ENCODE measurements at regions not wholly inside any gene's neighbourhood (a gene's known extent, or its start where the extent isn't known, plus 50 kb on each side); places are given as distances from the start of the nearest gene placed in this dataset.

DNA sequence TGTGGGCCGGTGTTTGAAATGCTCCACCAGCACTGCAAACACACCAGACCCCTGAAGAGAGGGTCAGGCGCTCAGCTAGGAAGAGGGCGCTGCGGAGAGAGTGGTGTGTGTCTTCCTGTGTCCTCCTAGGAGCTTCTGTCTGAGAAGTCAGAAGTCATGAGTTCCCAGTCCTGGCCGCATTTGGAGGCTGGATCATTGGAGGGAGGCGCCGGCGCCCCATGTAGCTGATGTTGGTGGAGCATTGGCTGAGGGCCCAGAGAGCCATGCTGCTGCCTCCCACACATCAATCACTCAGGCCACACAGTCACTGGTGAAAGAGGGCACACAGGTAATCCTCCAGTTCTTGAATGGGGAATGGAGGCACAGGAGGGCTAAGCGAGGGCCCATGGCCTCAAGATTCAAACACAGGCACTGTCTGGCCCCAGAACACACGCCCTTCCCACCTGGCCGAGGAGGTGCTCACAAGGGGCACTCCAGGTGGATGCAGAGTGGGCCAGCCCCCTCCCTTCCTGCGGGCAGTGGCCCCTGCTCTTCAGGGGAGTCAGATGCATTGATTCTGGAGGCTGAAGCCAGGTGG, 66.3 kb downstream of the RRM2 start:
- ChIA-PET POLR2A (no interaction called here), CTCF (no interaction called here)
- no peak overlapping the region for H3K27ac Mint-ChIP-seq
- H3K27ac ChIP-seq (ENCODE audit: low read length) = no peak overlapping the region
- no peaks in the 10 kb centered on the region for H3K36me3 ChIP-seq (ENCODE audit: control insufficient read depth in 2 of 2, extremely low read depth in 1 of 2, insufficient read depth in 1 of 2, low read length in 1 of 2)
- ATAC-seq (replicated peaks in 1 of 4) (no peak), DNase-seq (no peak)
- H3K4me3 Mint-ChIP-seq = no peak overlapping the region
- no peaks in the 10 kb centered on the region for H3K4me1 Mint-ChIP-seq
- peaks cover 2 to 11% (median 3%) of the 10 kb centered on the region in 3 donors for H3K9me3 Mint-ChIP-seq
- no peak overlapping the region for H3K4me3 ChIP-seq (ENCODE audit: control insufficient read depth in 1 of 2, extremely low read depth in 1 of 2, low read length in 1 of 2)
- H3K27me3 ChIP-seq (replicated peaks in 1 of 2; ENCODE audit: control insufficient read depth in 2 of 2, extremely low read depth in 1 of 2, insufficient read depth in 2 of 2, low read length in 1 of 2) = no peaks in the 10 kb centered on the region
- no peaks in the 10 kb centered on the region for H3K27me3 Mint-ChIP-seq
- no peaks in the 10 kb centered on the region for H3K9me3 ChIP-seq
- 100% methylated on average over 4 of the region's 12 CpGs for WGBS (ENCODE audit: insufficient coverage)
- H3K36me3 Mint-ChIP-seq = no peaks in the 10 kb centered on the region
- H3K4me1 ChIP-seq (ENCODE audit: control insufficient read depth in 1 of 2, extremely low read depth in 1 of 2, insufficient read depth in 2 of 2, low read length in 2 of 2) = no peaks in the 10 kb centered on the region

DNA sequence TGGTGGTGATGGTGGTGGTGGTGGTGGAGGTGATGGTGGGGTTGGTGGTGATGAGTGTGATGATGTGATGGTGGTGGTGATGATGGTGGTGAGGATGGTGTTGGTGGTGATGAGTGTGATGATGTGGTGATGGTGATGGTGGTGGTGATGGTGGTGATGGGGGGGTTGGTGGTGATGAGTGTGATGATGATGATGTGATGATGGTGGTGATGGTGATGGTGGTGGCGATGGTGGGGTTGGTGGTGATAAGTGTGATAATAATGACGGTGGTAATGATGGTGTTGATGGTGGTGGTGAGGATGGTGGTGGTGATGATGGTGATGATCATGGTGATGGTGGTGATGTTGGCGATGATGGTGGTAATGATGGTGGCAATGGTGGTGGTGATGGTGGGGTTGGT, 67.7 kb downstream of the RRM2 start:
- ChIA-PET CTCF (no interaction called here), POLR2A (no interaction called here)
- Mint-ChIP-seq H3K36me3 (no peaks in the 10 kb centered on the region), H3K4me3 (no peak overlapping the region), H3K27me3 (no peaks in the 10 kb centered on the region), H3K4me1 (no peaks in the 10 kb centered on the region), H3K9me3 (peaks cover 2 to 11% (median 3%) of the 10 kb centered on the region in 3 donors), H3K27ac (no peak overlapping the region)
- no peaks in the 10 kb centered on the region for H3K27me3 ChIP-seq (replicated peaks in 1 of 2; ENCODE audit: control insufficient read depth in 2 of 2, extremely low read depth in 1 of 2, insufficient read depth in 2 of 2, low read length in 1 of 2)
- no peaks in the 10 kb centered on the region for H3K4me1 ChIP-seq (ENCODE audit: control insufficient read depth in 1 of 2, extremely low read depth in 1 of 2, insufficient read depth in 2 of 2, low read length in 2 of 2)
- H3K36me3 ChIP-seq (ENCODE audit: control insufficient read depth in 2 of 2, extremely low read depth in 1 of 2, insufficient read depth in 1 of 2, low read length in 1 of 2) = no peaks in the 10 kb centered on the region
- H3K9me3 ChIP-seq = no peaks in the 10 kb centered on the region
- no peak for DNase-seq
- H3K27ac ChIP-seq (ENCODE audit: low read length) = no peak overlapping the region
- WGBS (ENCODE audit: insufficient coverage) = 93% methylated on average over 3 of the region's 3 CpGs
- ATAC-seq (replicated peaks in 1 of 4) = no peak
- no peak overlapping the region for H3K4me3 ChIP-seq (ENCODE audit: control insufficient read depth in 1 of 2, extremely low read depth in 1 of 2, low read length in 1 of 2)

DNA sequence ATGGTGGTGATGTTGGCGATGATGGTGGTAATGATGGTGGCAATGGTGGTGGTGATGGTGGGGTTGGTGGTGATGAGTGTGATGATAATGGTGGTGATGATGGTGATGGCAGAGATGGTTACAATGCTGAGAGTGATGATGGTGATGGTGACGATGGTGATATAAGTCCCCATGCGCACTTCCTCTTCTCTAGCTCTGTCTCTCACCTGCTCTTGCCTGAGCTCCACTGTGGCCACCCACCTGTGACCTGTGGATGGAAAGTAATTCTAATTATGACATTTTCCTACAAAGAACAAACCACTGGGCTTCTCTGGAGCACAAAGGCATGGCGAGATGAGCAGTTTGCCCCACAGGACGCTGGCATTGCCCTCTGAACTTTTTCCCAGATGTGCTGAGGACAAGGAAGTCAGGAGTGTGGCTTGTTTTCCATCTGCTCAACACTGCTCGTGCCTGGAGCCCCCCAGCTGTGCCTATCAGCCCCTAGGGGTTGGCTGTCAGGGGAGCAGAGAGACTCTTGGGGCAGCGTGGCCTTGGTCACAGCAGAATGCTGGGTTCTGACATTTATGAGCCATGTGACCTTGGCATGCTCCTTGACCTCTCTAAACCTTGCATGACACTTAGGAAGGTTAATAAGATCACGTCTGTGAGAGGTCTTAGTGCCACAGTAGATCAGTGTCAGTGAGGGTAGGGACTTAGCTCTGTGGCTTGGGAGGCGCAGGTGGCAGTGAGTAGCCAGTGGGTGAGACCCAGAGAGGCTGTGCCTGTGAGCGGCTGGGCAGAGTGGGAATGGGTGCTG, 68.4 kb downstream of the RRM2 start:
- H3K36me3 ChIP-seq (ENCODE audit: control insufficient read depth in 2 of 2, extremely low read depth in 1 of 2, insufficient read depth in 1 of 2, low read length in 1 of 2) = no peaks in the 10 kb centered on the region
- no peaks in the 10 kb centered on the region for H3K36me3 Mint-ChIP-seq
- no peak overlapping the region for H3K27ac Mint-ChIP-seq
- DNase-seq = no peak
- WGBS (ENCODE audit: insufficient coverage) = 96% methylated on average over 5 of the region's 10 CpGs
- H3K27me3 ChIP-seq (replicated peaks in 1 of 2; ENCODE audit: control insufficient read depth in 2 of 2, extremely low read depth in 1 of 2, insufficient read depth in 2 of 2, low read length in 1 of 2) = no peaks in the 10 kb centered on the region
- H3K4me3 Mint-ChIP-seq = no peak overlapping the region
- no peaks in the 10 kb centered on the region for H3K4me1 Mint-ChIP-seq
- no peak overlapping the region for H3K4me3 ChIP-seq (ENCODE audit: control insufficient read depth in 1 of 2, extremely low read depth in 1 of 2, low read length in 1 of 2)
- H3K4me1 ChIP-seq (ENCODE audit: control insufficient read depth in 1 of 2, extremely low read depth in 1 of 2, insufficient read depth in 2 of 2, low read length in 2 of 2) = no peaks in the 10 kb centered on the region
- POLR2A ChIA-PET = no interaction called here
- ATAC-seq (replicated peaks in 1 of 4) = no peak
- H3K27me3 Mint-ChIP-seq = no peaks in the 10 kb centered on the region
- no peaks in the 10 kb centered on the region for H3K9me3 ChIP-seq
- CTCF ChIA-PET = no interaction called here
- H3K9me3 Mint-ChIP-seq = peaks cover 2 to 11% (median 3%) of the 10 kb centered on the region in 3 donors
- no peak overlapping the region for H3K27ac ChIP-seq (ENCODE audit: low read length)

DNA sequence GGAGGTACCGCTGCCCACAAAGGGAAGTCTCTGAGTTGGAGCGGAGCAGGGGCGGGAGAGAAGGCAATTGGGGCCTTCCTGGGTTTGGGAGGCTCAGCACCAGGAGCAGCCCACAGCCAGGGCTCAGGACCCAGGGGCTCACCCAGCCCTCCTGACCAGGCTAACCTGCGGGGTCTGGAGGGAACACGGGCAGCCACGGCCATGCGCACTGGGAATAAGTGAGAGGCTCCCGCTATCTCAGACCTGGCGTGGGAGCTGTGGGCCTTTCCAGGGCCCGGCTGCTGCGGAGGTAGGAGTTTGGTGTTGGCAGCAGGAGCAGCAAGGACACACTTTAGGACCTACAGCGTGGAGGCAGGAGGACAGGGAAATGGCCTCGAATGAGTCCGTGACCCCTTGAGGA, 69.0 kb downstream of the RRM2 start:
- DNase-seq (no peak), ATAC-seq (replicated peaks in 1 of 4) (no peak)
- Histone ChIP-seq H3K27ac (ENCODE audit: low read length) (no peak overlapping the region), H3K4me3 (ENCODE audit: control insufficient read depth in 1 of 2, extremely low read depth in 1 of 2, low read length in 1 of 2) (no peak overlapping the region), H3K27me3 (replicated peaks in 1 of 2; ENCODE audit: control insufficient read depth in 2 of 2, extremely low read depth in 1 of 2, insufficient read depth in 2 of 2, low read length in 1 of 2) (no peaks in the 10 kb centered on the region), H3K4me1 (ENCODE audit: control insufficient read depth in 1 of 2, extremely low read depth in 1 of 2, insufficient read depth in 2 of 2, low read length in 2 of 2) (no peaks in the 10 kb centered on the region), H3K9me3 (no peaks in the 10 kb centered on the region), H3K36me3 (ENCODE audit: control insufficient read depth in 2 of 2, extremely low read depth in 1 of 2, insufficient read depth in 1 of 2, low read length in 1 of 2) (no peaks in the 10 kb centered on the region)
- H3K9me3 Mint-ChIP-seq = peaks cover 2 to 11% (median 3%) of the 10 kb centered on the region in 3 donors
- WGBS (ENCODE audit: insufficient coverage) = 97% methylated on average over 13 of the region's 14 CpGs
- CTCF ChIA-PET = no interaction called here
- no peak overlapping the region for H3K4me3 Mint-ChIP-seq
- no peaks in the 10 kb centered on the region for H3K36me3 Mint-ChIP-seq
- no peak overlapping the region for H3K27ac Mint-ChIP-seq
- H3K27me3 Mint-ChIP-seq = no peaks in the 10 kb centered on the region
- no peaks in the 10 kb centered on the region for H3K4me1 Mint-ChIP-seq
- POLR2A ChIA-PET = no interaction called here

DNA sequence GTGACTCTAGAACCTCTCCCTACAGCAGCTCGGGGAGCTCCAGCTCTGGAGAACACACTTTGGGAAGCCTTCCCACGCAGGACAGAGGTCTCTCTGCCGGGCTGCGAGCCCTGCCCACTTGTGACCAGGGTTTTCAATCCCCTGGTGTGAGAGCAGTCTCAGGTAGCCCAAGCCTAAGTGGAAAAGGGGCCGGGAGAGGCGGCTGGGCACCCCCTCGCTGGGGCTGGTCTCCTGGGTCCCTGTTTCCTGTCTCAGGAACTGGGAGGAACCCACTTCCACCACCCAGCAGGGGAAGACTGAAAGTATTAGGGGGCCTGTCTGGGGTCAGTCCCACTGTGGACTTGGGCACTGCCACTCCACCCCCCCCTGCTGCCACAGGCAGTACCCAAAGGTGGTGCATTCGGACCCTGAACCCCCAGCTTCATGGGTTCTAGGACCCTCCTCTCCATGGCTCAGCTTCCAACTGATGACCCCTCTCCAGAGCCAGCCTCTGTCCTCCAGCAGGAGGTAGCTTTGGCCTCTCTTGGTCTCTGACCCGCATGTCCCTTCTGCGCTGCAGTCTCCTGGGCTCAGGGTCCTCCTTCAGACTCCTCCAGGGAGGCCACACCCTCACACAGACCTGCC, 70.0 kb downstream of the RRM2 start:
- no peaks in the 10 kb centered on the region for H3K9me3 ChIP-seq
- H3K4me3 Mint-ChIP-seq = no peak overlapping the region
- no peaks in the 10 kb centered on the region for H3K36me3 ChIP-seq (ENCODE audit: control insufficient read depth in 2 of 2, extremely low read depth in 1 of 2, insufficient read depth in 1 of 2, low read length in 1 of 2)
- no peaks in the 10 kb centered on the region for H3K36me3 Mint-ChIP-seq
- ATAC-seq (replicated peaks in 1 of 4) (no peak), DNase-seq (no peak)
- no peaks in the 10 kb centered on the region for H3K4me1 Mint-ChIP-seq
- no peak overlapping the region for H3K27ac ChIP-seq (ENCODE audit: low read length)
- 100% methylated on average over 4 of the region's 10 CpGs for WGBS (ENCODE audit: insufficient coverage)
- H3K27me3 ChIP-seq (replicated peaks in 1 of 2; ENCODE audit: control insufficient read depth in 2 of 2, extremely low read depth in 1 of 2, insufficient read depth in 2 of 2, low read length in 1 of 2) = no peaks in the 10 kb centered on the region
- peaks cover 2 to 11% (median 3%) of the 10 kb centered on the region in 3 donors for H3K9me3 Mint-ChIP-seq
- no peaks in the 10 kb centered on the region for H3K4me1 ChIP-seq (ENCODE audit: control insufficient read depth in 1 of 2, extremely low read depth in 1 of 2, insufficient read depth in 2 of 2, low read length in 2 of 2)
- H3K4me3 ChIP-seq (ENCODE audit: control insufficient read depth in 1 of 2, extremely low read depth in 1 of 2, low read length in 1 of 2) = no peak overlapping the region
- H3K27me3 Mint-ChIP-seq = no peaks in the 10 kb centered on the region
- H3K27ac Mint-ChIP-seq = no peak overlapping the region
- ChIA-PET CTCF (interaction anchor here in 1 of 2 donors (0.6 kb wide), 1 partner anchor 145 kb away, joined by 3 read pairs; no protein-coding TSS in a partner anchor), POLR2A (no interaction called here)

DNA sequence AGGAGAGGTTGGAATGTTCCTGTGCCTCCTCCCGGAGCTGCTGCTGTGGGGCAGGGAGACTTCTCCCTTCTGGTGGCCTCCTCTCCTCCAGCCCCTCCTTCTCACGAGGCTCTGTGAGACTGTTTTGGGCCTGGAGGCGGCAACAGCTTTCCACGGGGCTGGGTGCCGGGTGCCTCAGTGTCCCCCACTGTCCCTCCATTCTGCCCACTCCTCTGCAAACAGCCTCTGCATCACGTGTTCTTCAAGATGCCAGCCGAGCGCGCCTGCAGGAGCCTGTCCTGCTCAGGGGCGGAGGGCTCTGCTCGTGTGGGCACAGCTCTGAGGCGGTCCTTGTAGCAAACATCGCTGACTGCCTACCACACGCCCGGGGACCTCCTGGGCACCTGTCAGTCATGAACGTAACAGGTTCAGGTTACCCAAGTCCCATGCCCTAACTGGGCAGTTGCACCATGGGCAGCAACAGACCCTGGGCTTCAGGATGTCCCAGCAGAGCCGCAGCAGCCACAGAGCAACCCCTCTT, 70.8 kb downstream of the RRM2 start:
- ATAC-seq (replicated peaks in 1 of 4) (no peak), DNase-seq (no peak)
- H3K4me1 Mint-ChIP-seq = no peaks in the 10 kb centered on the region
- no peak overlapping the region for H3K4me3 Mint-ChIP-seq
- Histone ChIP-seq H3K4me3 (ENCODE audit: control insufficient read depth in 1 of 2, extremely low read depth in 1 of 2, low read length in 1 of 2) (no peak overlapping the region), H3K9me3 (no peaks in the 10 kb centered on the region), H3K4me1 (ENCODE audit: control insufficient read depth in 1 of 2, extremely low read depth in 1 of 2, insufficient read depth in 2 of 2, low read length in 2 of 2) (no peaks in the 10 kb centered on the region), H3K36me3 (ENCODE audit: control insufficient read depth in 2 of 2, extremely low read depth in 1 of 2, insufficient read depth in 1 of 2, low read length in 1 of 2) (no peaks in the 10 kb centered on the region), H3K27ac (ENCODE audit: low read length) (no peak overlapping the region), H3K27me3 (replicated peaks in 1 of 2; ENCODE audit: control insufficient read depth in 2 of 2, extremely low read depth in 1 of 2, insufficient read depth in 2 of 2, low read length in 1 of 2) (no peaks in the 10 kb centered on the region)
- CTCF ChIA-PET = interaction anchor here in 1 of 2 donors (0.6 kb wide), 1 partner anchor 144 kb away, joined by 3 read pairs; no protein-coding TSS in a partner anchor
- POLR2A ChIA-PET = no interaction called here
- H3K9me3 Mint-ChIP-seq = peaks cover 2 to 11% (median 3%) of the 10 kb centered on the region in 3 donors
- no peak overlapping the region for H3K27ac Mint-ChIP-seq
- over 99% methylated on average over 17 of the region's 17 CpGs for WGBS (ENCODE audit: insufficient coverage)
- H3K36me3 Mint-ChIP-seq = no peaks in the 10 kb centered on the region
- no peaks in the 10 kb centered on the region for H3K27me3 Mint-ChIP-seq

Data from T-cell (primary cell).